Liver (tissue), 3 donors: ENCODE measurements at regions not wholly inside any gene's neighbourhood (a gene's known extent, or its start where the extent isn't known, plus 50 kb on each side); places are given as distances from the start of the nearest gene placed in this dataset.

Experiments
- ATF3 ChIP-seq: IDR thresholded peaks from 2 replicates; pipeline ENCODE4 v1.6.1; 2016; ENCODE audit warnings: antibody characterized with exemption
- CTCF ChIP-seq: fragments of 150-350 bp; IDR thresholded peaks from 2 replicates; pipeline ENCODE4 v1.5.1; 2017; ENCODE audit warnings: improper control_type of control experiment, low read depth, low read length; ENCODE audit not compliant: missing input control
- EGR1 ChIP-seq, 2 donors: IDR thresholded peaks; 2 replicates each; pipeline ENCODE4 v1.6.1; 2016 to 2018; ENCODE audit warnings: antibody characterized with exemption in 2 of 2, low read depth in 2 of 2
- FOXA1 ChIP-seq: IDR thresholded peaks from 2 replicates; pipeline ENCODE4 v1.6.1; 2016; ENCODE audit warnings: antibody characterized with exemption
- GABPA ChIP-seq, 2 donors: IDR thresholded peaks in 1 of 2; conservative IDR thresholded peaks in 1 of 2; 2 replicates each; pipeline ENCODE4 v1.6.1; 2016; ENCODE audit warnings: antibody characterized with exemption in 2 of 2, mild to moderate bottlenecking in 1 of 2, moderate library complexity in 1 of 2
- JUND ChIP-seq, 2 donors: IDR thresholded peaks; 2 replicates each; pipeline ENCODE4 v1.6.1; 2016; ENCODE audit warnings: antibody characterized with exemption in 2 of 2
- MAX ChIP-seq: IDR thresholded peaks from 2 replicates; pipeline ENCODE4 v1.6.1; 2016; ENCODE audit warnings: antibody characterized with exemption
- RAD21 ChIP-seq, 2 donors: IDR thresholded peaks; 2 replicates each; pipeline ENCODE4 v1.6.1; 2016; ENCODE audit warnings: antibody characterized with exemption in 2 of 2, mild to moderate bottlenecking in 2 of 2
- SP1 ChIP-seq: IDR thresholded peaks from 2 replicates; pipeline ENCODE4 v1.6.1; 2018; ENCODE audit warnings: antibody characterized with exemption, mild to moderate bottlenecking
- TAF1 ChIP-seq: conservative IDR thresholded peaks from 2 replicates; pipeline ENCODE4 v1.6.1; 2016; ENCODE audit warnings: antibody characterized with exemption, mild to moderate bottlenecking
- YY1 ChIP-seq: IDR thresholded peaks from 2 replicates; pipeline ENCODE4 v1.6.1; 2016; ENCODE audit warnings: antibody characterized with exemption, mild to moderate bottlenecking
- ZBTB33 ChIP-seq: IDR thresholded peaks from 2 replicates; pipeline ENCODE4 v1.6.1; 2016; ENCODE audit warnings: antibody characterized with exemption
- TF ChIP-seq, protein P1 (sequence below): IDR thresholded peaks from 2 replicates; pipeline ENCODE4 v1.6.1; 2016; ENCODE audit warnings: antibody characterized with exemption, mild to moderate bottlenecking
- donor health status: healthy.
- donor health status: healthy.

DNA sequence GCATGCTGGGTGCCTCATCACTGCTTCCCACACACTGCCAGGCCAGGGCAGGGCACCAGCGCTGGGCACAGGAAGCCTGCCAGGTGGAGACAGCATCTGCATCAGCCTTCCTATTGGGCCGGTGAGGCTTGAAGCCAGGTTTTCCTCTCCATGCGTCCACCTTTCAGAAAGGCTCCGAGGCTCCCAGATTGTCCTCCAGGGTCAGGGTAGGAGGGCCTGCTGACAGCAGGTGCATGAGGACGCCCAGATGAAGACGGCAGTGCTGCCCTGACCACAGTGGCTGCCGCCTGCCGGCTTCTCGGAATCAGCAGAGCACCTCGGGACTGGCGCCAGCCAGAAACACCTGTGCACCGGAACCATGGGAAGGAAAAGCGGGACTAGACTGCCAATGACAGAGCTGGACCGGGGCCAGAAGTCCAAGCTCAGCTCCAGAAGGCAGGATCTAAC is 170.5 kb upstream of the CST7 start:
- TF ChIP-seq CTCF (no peak), YY1 (no peak), FOXA1 (no peak), MAX (no peak), SP1 (no peak), JUND (IDR thresholded peaks at IDR 0.05) (no peak), TAF1 (no peak), GABPA (IDR thresholded peaks at IDR 0.05 in 1 of 2, conservative IDR thresholded peaks at IDR 0.05 in 1 of 2) (no peak), ATF3 (no peak), EGR1 (IDR thresholded peaks at IDR 0.05; ENCODE audit: low read depth in 2 of 2) (no peak), RAD21 (IDR thresholded peaks at IDR 0.05) (no peak), ZBTB33 (no peak)
- TF ChIP-seq, protein P1, sequence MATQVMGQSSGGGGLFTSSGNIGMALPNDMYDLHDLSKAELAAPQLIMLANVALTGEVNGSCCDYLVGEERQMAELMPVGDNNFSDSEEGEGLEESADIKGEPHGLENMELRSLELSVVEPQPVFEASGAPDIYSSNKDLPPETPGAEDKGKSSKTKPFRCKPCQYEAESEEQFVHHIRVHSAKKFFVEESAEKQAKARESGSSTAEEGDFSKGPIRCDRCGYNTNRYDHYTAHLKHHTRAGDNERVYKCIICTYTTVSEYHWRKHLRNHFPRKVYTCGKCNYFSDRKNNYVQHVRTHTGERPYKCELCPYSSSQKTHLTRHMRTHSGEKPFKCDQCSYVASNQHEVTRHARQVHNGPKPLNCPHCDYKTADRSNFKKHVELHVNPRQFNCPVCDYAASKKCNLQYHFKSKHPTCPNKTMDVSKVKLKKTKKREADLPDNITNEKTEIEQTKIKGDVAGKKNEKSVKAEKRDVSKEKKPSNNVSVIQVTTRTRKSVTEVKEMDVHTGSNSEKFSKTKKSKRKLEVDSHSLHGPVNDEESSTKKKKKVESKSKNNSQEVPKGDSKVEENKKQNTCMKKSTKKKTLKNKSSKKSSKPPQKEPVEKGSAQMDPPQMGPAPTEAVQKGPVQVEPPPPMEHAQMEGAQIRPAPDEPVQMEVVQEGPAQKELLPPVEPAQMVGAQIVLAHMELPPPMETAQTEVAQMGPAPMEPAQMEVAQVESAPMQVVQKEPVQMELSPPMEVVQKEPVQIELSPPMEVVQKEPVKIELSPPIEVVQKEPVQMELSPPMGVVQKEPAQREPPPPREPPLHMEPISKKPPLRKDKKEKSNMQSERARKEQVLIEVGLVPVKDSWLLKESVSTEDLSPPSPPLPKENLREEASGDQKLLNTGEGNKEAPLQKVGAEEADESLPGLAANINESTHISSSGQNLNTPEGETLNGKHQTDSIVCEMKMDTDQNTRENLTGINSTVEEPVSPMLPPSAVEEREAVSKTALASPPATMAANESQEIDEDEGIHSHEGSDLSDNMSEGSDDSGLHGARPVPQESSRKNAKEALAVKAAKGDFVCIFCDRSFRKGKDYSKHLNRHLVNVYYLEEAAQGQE, result no peak
